ENCODE measurements at regions not wholly inside any gene's neighbourhood (a gene's known extent, or its start where the extent isn't known, plus 50 kb on each side); places are given as distances from the start of the nearest gene placed in this dataset.

GRCh38 chr13:78201411-78201810 lies 282.8 kb upstream of the EDNRB start:
- Histone ChIP-seq H3K9me3 (replicated peaks in 1 of 2; ENCODE audit: control insufficient read depth in 1 of 2, insufficient read depth in 1 of 2, low read length in 2 of 2) (no peaks in the 10 kb centered on the region), H3K27ac (ENCODE audit: low read depth in 1 of 2, low read length in 2 of 2) (no peak overlapping the region), H3K79me2 (ENCODE audit: insufficient read depth, low read length) (no peaks in the 10 kb centered on the region), H3K4me1 (ENCODE audit: control insufficient read depth in 1 of 2, insufficient read depth in 2 of 2, low read length in 2 of 2) (no peaks in the 10 kb centered on the region), H4K20me1 (ENCODE audit: insufficient read depth, low read length) (no peaks in the 10 kb centered on the region), H3K9ac (ENCODE audit: insufficient read depth, low read length, poor library complexity, severe bottlenecking) (no peak overlapping the region), H2AFZ (ENCODE audit: insufficient read depth, low read depth, low read length, poor library complexity, severe bottlenecking) (no peak overlapping the region), H3K36me3 (replicated peaks in 1 of 2; ENCODE audit: control insufficient read depth in 1 of 2, insufficient read depth in 2 of 2, low read length in 2 of 2) (no peaks in the 10 kb centered on the region), H3K4me3 (replicated peaks in 1 of 3; ENCODE audit: low read depth in 2 of 3, low read length in 3 of 3) (no peak overlapping the region), H3K4me2 (replicated peaks; ENCODE audit: extremely low read depth, low read length, poor library complexity, severe bottlenecking) (no peak overlapping the region), H3K27me3 (ENCODE audit: control insufficient read depth in 2 of 2, insufficient read depth in 2 of 2, low read length in 2 of 2) (no peaks in the 10 kb centered on the region)
- TF ChIP-seq CTCF (IDR thresholded peaks at IDR 0.05) = no peak
- no peaks in the 10 kb centered on the region for H3K36me3 Mint-ChIP-seq
- peaks cover 0 to 3% (median 2%) of the 10 kb centered on the region in 7 donors for H3K9me3 Mint-ChIP-seq
- peaks cover 0 to 5% (median 0%) of the 10 kb centered on the region in 3 donors for H3K27me3 Mint-ChIP-seq (ENCODE audit: low read depth in 3 of 3)
- WGBS (ENCODE audit: insufficient coverage) = no CpG with 5 or more reads among the region's 3 CpGs
- intact Hi-C loops (cut with micrococcal nuclease) = no loop called here
- H3K27ac Mint-ChIP-seq = no peak overlapping the region
- H3K4me1 Mint-ChIP-seq = peaks cover 7% of the 10 kb centered on the region
- H3K4me3 Mint-ChIP-seq = no peak overlapping the region
- DNase-seq = no peak

DNA sequence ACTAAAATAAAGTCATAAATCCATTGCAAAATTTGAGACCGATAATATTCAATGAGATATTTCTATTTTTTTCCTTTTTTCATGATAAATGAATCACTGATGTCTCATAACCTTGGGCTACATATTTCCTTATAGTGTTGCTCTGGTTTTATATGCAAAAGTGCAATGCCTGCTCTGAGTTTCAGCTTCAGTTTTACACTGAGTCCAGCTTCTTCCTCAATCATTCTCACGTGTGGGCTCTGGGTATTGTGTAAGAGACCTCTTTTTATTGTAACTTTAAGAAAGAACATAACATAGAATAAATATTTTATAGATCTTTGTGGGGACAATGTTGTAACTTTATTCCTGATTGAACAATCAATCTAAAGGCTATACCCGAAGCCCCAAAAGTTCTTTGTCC lies 280.2 kb upstream of the EDNRB start:
- Histone ChIP-seq H3K9ac (ENCODE audit: insufficient read depth, low read length, poor library complexity, severe bottlenecking) (no peak overlapping the region), H3K9me3 (replicated peaks in 1 of 2; ENCODE audit: control insufficient read depth in 1 of 2, insufficient read depth in 1 of 2, low read length in 2 of 2) (no peaks in the 10 kb centered on the region), H4K20me1 (ENCODE audit: insufficient read depth, low read length) (no peaks in the 10 kb centered on the region), H3K4me3 (replicated peaks in 1 of 3; ENCODE audit: low read depth in 2 of 3, low read length in 3 of 3) (no peak overlapping the region), H3K27ac (ENCODE audit: low read depth in 1 of 2, low read length in 2 of 2) (no peak overlapping the region), H3K4me1 (ENCODE audit: control insufficient read depth in 1 of 2, insufficient read depth in 2 of 2, low read length in 2 of 2) (no peaks in the 10 kb centered on the region), H3K27me3 (ENCODE audit: control insufficient read depth in 2 of 2, insufficient read depth in 2 of 2, low read length in 2 of 2) (no peaks in the 10 kb centered on the region), H3K36me3 (replicated peaks in 1 of 2; ENCODE audit: control insufficient read depth in 1 of 2, insufficient read depth in 2 of 2, low read length in 2 of 2) (no peaks in the 10 kb centered on the region), H3K79me2 (ENCODE audit: insufficient read depth, low read length) (no peaks in the 10 kb centered on the region), H3K4me2 (replicated peaks; ENCODE audit: extremely low read depth, low read length, poor library complexity, severe bottlenecking) (no peak overlapping the region), H2AFZ (ENCODE audit: insufficient read depth, low read depth, low read length, poor library complexity, severe bottlenecking) (no peak overlapping the region)
- no peak for TF ChIP-seq CTCF (IDR thresholded peaks at IDR 0.05)
- WGBS (ENCODE audit: insufficient coverage) = no CpG with 5 or more reads among the region's 3 CpGs
- Mint-ChIP-seq H3K4me3 (no peak overlapping the region), H3K4me1 (peaks cover 7% of the 10 kb centered on the region), H3K36me3 (no peaks in the 10 kb centered on the region), H3K9me3 (no peaks in the 10 kb centered on the region), H3K27ac (no peak overlapping the region), H3K27me3 (ENCODE audit: low read depth in 3 of 3) (no peaks in the 10 kb centered on the region)
- no peak for DNase-seq
- intact Hi-C loops (cut with micrococcal nuclease) = no loop called here
